ENCODE measurements at regions not wholly inside any gene's neighbourhood (a gene's known extent, or its start where the extent isn't known, plus 50 kb on each side); places are given as distances from the start of the nearest gene placed in this dataset.

- no peaks in the 10 kb centered on the region; the same call in 1 of the 2 replicates for H3K4me1 ChIP-seq (ENCODE audit: insufficient read depth, low read length)
- no peak overlapping the region for H2BK20ac ChIP-seq (ENCODE audit: low read depth, low read length, poor library complexity, severe bottlenecking)
- H3K56ac ChIP-seq (ENCODE audit: insufficient read length, low read depth, low read length) = no peak overlapping the region
- no peak overlapping the region for H4K91ac ChIP-seq (ENCODE audit: insufficient read length, low read depth, low read length)
- H3K9ac ChIP-seq (ENCODE audit: extremely low read depth, insufficient read length, low read length) = no peak overlapping the region
- H2BK120ac ChIP-seq (ENCODE audit: low read depth, low read length, poor library complexity, severe bottlenecking) = no peak overlapping the region
- H3K27ac Mint-ChIP-seq = peak overlapping the region in 1 of 3 experiments; percentile 32; a peak in 2 of 7 replicates
- no peak overlapping the region for H3K4ac ChIP-seq (ENCODE audit: low read depth, low read length)
- no peak overlapping the region for H3T11ph ChIP-seq (ENCODE audit: low read length)
- no peak overlapping the region for H2BK5ac ChIP-seq (ENCODE audit: insufficient read length, low read length)
- no peak overlapping the region for H4K8ac ChIP-seq (replicated peaks; ENCODE audit: insufficient read length, low read depth, low read length)
- H3K23ac ChIP-seq (ENCODE audit: insufficient read length, low read depth, low read length) = no peak overlapping the region
- peaks cover 8 to 10% of the 10 kb centered on the region in 2 experiments for H3K4me1 Mint-ChIP-seq
- H3K79me2 ChIP-seq (ENCODE audit: insufficient read depth, low read length) = no peaks in the 10 kb centered on the region
- no peak overlapping the region for H2BK12ac ChIP-seq (ENCODE audit: insufficient read length, low read depth, low read length)
- no peak overlapping the region for H3K27ac ChIP-seq (ENCODE audit: insufficient read length, low read depth, low read length)
- H3K18ac ChIP-seq (ENCODE audit: insufficient read length, low read depth, low read length) = no peak overlapping the region
- H4K5ac ChIP-seq (ENCODE audit: insufficient read length, low read depth, low read length) = no peak overlapping the region
- H3K23me2 ChIP-seq (ENCODE audit: insufficient read length, low read depth, low read length, poor library complexity, severe bottlenecking) = no peaks in the 10 kb centered on the region
- TF ChIP-seq, protein P1, sequence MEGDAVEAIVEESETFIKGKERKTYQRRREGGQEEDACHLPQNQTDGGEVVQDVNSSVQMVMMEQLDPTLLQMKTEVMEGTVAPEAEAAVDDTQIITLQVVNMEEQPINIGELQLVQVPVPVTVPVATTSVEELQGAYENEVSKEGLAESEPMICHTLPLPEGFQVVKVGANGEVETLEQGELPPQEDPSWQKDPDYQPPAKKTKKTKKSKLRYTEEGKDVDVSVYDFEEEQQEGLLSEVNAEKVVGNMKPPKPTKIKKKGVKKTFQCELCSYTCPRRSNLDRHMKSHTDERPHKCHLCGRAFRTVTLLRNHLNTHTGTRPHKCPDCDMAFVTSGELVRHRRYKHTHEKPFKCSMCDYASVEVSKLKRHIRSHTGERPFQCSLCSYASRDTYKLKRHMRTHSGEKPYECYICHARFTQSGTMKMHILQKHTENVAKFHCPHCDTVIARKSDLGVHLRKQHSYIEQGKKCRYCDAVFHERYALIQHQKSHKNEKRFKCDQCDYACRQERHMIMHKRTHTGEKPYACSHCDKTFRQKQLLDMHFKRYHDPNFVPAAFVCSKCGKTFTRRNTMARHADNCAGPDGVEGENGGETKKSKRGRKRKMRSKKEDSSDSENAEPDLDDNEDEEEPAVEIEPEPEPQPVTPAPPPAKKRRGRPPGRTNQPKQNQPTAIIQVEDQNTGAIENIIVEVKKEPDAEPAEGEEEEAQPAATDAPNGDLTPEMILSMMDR (conservative IDR thresholded peaks at IDR 0.05) = no peak
- H3K27me3 ChIP-seq (ENCODE audit: insufficient read depth, low read length) = no peaks in the 10 kb centered on the region
- H3K79me1 ChIP-seq (ENCODE audit: insufficient read depth, low read depth, low read length, poor library complexity, severe bottlenecking) = no peaks in the 10 kb centered on the region
- H3K36me3 Mint-ChIP-seq (ENCODE audit: insufficient read depth in 1 of 3, low read depth in 3 of 3) = peaks cover 4 to 20% (median 13%) of the 10 kb centered on the region in 3 experiments; a peak in 5 of 7 replicates
- no peak overlapping the region for H3K4me3 Mint-ChIP-seq
- no peak overlapping the region for H2AK5ac ChIP-seq (ENCODE audit: insufficient read length, low read length)
- no CpG with 5 or more reads among the region's 5 CpGs for WGBS (ENCODE audit: extremely low coverage, insufficient read length, low lambda C conversion rate)
- DNase-seq = no peak
- no peaks in the 10 kb centered on the region for H3K9me3 ChIP-seq (ENCODE audit: control insufficient read depth, low read depth, low read length)
- H2AFZ ChIP-seq (ENCODE audit: low read length) = no peak overlapping the region
- no peaks in the 10 kb centered on the region for H3K27me3 Mint-ChIP-seq (ENCODE audit: low read depth)
- no peaks in the 10 kb centered on the region for H4K20me1 ChIP-seq (ENCODE audit: control insufficient read depth, insufficient read depth, insufficient read length)
- H3K4me2 ChIP-seq (ENCODE audit: insufficient read depth, insufficient read length, low read length) = no peak overlapping the region
- no peak overlapping the region for H3K14ac ChIP-seq (ENCODE audit: insufficient read depth, low read length)
- no peak overlapping the region for H2BK15ac ChIP-seq (ENCODE audit: low read depth, low read length)
- H3K9me3 Mint-ChIP-seq = peaks cover 4 to 6% of the 10 kb centered on the region in 2 experiments; a peak in 3 of 5 replicates
These were observed 183.4 kb downstream of the HINT1 start for GRCh38 chr5:130981663-130982062.
